GM18508 (cell line): ENCODE measurements at regions not wholly inside any gene's neighbourhood (a gene's known extent, or its start where the extent isn't known, plus 50 kb on each side); places are given as distances from the start of the nearest gene placed in this dataset.

Experiments used
- ATAC-seq: cut with Tn5 transposase; IDR thresholded peaks from one replicate; pipeline ENCODE4 v1.9.1; 2021; ENCODE audit warnings: moderate number of reproducible peaks; ENCODE audit not compliant: insufficient read depth, unreplicated experiment

DNA sequence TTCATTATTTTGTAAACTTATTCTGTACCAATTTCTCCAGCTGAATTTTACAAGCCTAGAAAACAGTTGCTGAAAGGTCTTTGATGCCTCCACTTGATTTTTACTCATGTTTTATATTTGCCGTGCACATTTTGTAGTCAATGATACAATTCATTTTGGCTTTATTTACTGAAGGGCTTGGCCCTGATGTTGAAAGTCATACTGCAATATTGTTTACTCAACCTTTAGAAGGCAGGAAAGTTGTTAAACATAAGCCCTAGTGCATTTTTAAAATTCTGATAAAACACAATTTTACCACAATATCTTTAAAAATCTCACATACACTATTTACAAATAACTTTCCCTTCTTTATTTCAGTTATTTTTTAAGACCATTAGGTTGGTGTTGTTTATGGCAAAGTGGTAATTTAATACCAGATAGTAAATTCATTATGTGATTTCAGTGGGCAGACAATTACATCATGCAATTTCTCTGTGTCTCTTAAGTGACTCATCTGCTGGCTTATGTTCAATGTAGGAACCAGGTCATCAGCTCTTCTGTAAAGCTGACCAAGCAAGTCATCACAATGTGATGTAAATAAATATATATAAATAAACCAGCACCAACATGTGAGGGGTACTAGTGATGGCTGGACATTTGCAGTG, 121.1 kb upstream of the SLC35B3 start:
- ATAC-seq, result no peak

DNA sequence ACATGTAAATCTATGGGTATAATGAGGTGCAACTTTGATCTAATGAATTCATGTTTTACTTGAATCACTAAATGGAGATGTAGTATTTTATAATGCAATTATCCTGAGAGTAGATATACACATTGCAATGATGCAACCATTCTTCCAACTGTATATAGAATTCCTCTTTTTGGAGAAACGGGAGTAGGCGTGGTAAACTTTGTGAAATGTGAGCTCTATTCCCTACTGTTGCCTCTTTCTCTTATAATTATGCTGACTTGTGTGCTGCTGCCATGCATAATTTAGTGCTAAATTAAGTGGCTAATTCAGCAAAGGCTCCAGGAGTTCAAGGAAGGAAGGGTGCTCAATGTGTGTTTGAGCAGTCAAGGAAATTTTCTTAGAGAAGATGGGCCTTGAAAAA, 116.6 kb upstream of the SLC35B3 start:
- no peak for ATAC-seq

DNA sequence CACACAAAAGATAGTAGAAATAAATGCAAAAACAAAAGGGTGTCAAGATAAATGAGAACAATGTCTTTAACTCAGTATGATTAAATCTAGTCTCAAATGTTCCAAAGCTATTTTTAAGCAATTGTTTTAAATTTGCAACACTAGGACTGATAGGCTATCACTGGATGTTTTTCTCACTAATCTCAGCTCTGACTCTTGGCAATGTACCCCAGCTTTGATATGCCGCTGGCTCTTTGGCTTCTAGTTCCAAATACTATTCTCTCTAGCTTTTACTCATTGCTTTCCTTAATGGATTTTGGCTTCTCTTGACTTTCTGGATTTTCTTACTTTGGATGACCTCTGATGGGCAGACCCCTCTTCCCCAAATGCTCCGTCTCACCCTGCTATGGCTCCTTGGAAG, 116.0 kb upstream of the SLC35B3 start:
- no peak for ATAC-seq

DNA sequence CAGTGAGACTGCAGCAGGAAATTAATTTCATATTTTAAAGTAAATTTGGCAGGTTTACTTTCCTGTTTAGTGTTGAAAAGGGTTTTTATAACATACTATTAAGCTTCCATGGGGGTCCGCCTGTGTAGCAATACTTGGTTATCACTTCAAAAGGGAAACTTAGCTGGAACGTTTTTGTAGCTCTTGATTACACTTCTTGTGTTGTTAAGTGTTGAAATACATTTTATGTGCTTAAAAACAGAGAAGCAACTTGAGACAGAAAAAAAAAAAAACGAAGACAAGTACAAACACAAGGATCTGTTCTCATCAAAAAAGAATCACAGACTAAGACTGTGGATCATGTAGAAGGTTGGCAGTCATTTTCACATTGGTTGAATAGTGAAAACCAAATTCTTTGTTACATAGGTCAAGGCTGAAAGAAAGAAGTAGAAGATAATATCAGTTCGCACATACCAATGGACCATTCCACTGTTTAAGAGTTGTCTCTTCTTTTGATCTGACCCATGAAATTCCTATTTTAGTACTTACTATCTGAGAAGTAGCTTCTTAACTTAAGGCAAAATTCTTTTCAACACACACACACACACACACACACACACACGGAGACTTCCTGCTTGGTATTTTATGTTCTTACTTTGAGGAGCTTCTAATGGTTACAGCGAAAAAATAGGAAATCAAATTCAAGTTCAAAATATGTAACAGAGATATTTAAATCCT, 113.9 kb upstream of the SLC35B3 start:
- ATAC-seq, result no peak

DNA sequence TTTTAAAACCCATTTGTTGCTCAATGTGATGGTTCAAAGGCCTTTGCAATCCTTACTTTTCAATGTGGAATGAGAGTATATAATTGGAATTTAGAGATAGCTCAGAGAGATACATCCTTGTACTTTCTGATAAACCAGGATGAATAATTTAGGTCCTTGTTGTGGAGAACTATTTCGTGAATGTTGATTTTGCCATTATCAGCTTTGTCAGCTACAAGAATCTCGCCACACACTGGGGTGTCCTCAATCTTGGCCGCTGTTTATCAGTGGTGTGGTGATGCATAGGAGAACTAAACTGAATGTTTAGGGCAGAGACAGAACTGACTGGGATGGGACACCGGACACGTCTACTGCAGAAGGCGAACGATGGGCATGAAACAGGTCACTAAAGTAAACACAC, 111.2 kb upstream of the SLC35B3 start:
- ATAC-seq, result no peak

DNA sequence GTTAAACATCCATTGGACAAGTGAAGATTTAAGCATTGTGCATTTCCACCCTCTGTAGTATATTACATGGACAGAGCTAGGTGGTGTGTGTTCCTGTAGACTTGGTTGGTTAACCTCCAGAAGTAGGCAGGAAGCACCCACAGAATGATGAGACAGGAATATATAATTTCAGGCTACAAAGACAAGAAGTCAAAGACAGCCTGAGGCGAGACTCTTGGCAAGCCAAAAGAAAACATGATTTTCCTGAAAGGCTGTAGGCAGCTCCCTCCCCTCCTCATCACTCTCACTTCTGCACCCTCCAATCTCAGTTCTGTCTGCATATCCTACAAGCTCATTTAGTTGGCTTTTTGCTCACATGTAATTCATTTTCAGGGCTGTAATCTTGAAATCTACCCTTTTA, 110.0 kb upstream of the SLC35B3 start:
- no peak for ATAC-seq

DNA sequence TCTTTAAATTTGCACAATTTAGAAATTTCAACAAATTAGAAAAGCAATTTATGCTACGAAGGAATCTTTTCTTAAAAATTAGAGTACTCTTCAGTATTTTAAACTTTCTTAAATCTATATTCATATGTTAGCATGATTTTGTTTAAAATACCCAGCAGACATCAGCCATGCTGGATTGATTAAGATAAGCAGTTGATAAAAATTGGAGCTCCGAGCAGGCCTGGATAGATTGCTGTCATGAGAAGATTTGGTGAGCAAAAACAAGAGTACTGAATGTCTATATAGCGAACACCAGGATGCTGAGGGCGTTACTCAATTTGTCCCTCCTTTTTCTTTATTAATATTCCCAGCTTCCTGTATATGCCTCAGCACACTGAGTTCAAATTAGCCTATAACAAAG, 108.4 kb upstream of the SLC35B3 start:
- ATAC-seq, result no peak

DNA sequence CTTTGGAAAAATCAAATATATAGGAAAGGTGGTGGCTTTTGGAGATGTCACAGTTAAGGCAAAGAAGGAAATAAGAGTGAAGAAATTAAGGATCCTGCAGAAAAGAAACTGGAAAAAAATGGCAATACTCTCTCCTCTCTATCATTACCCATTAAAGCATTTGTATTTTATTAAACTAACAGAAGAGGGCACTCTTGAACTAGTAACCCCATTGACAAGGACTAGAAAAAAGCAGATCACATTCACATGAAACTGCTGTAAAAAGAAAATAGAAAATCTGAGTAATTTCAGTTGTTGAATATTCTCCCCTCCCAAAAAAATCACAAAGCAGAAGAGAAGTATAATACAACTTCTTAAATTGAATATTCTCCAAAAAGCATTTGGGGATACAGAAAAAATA, 104.1 kb upstream of the SLC35B3 start:
- no peak for ATAC-seq

DNA sequence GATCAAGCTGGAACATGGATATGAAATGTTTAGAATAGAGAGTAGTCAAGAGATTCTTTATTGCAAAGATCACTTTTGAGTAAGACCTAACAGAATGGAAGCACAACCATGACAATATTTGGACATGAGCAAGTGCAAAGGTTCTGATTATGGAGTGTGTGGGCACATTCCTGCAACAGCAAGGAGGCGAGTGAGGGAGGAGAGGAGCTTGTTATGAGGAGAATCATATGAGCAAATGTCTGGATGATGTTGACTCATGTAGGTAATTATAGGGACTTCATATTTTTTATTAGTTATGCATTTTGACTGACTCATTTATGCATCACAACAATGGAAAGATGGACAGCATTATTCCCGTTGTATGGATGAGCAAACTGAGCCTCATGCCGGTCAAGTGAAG, 100.8 kb upstream of the SLC35B3 start:
- no peak for ATAC-seq

DNA sequence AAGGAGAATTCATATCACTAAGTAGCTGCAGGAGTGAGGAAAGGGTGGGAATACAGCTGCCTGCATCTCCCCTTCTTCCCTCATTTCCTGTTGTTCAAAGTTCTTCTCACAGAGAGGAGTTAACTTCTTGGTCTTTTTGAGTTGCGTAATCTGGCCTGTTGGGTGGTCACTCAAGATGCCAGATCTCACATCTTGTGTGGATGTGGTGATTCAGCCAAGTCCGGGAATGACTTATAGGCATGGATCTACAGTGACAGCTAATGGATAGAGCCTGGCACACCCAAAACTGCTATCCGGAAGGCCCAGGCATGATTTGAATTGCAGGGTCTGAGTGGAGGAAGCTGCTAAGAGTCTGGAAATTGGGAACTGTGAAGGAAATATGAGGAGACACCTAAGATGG, 100.2 kb upstream of the SLC35B3 start:
- no peak for ATAC-seq

DNA sequence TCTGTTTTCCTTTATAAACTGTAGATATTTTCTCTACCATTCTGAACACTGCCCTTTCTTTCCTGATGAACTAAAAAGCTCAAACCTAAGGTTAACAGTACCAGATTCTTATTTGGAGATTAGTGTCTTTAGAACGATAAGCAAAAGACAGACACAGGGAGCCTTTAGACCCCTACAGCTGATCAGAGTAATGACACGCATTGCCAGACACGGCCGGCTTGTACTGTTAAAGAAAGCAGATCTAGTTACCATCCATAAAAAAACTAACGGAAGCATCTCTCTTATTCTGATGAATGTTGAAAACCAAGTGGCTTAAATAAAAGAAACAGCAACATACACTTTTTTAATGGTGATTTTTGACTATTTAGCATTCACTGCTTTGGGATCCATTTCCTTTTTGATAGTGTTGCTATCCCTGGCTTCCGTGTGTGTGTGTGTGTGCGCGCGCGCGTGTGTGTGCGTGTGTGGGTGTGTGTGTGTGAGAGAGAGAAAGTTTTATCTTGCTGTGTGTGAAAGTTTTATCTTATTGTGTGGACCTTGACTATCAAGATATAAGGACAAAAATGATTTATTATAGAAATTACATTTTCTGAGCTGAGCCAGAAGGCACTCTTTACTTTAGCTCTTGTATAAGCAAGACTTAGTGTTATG, 95.6 kb upstream of the SLC35B3 start:
- no peak for ATAC-seq

DNA sequence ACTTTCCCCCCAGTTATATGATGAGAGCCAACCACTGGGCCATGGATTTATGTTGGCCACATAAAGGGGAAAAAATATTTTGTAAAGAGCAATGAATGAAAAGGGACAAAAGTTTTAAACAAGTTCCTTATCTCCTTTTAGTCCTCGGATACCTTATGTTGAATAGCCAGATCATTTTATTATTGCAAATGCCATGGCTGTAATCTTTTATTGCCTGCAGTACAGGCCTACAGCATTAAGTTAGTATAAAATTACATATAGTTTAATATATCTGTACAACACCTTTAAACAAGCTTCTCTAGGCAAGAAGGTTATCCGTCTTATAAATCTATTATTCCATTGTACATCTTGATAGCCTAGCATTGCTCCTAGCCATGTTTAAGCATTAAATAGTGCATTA, 93.9 kb upstream of the SLC35B3 start:
- ATAC-seq, result no peak

DNA sequence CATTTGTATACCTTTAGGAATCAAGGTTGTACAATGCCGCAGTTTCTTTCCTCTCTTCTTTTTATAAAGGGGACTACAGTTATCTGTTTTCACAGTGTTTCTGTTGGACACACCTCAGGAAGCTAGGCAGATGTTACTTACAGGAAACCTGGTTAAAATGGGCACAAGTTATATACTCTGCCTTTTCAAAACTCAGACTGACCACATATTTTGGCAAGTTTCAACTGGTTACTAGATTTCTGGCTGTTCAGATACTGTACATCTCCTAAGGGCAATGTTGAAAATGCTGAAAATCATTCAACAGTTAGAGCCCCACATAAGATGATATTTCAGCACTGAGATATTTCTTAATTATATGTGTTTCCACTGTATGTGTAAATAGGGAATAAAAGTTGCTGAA, 92.5 kb upstream of the SLC35B3 start:
- ATAC-seq, result no peak

DNA sequence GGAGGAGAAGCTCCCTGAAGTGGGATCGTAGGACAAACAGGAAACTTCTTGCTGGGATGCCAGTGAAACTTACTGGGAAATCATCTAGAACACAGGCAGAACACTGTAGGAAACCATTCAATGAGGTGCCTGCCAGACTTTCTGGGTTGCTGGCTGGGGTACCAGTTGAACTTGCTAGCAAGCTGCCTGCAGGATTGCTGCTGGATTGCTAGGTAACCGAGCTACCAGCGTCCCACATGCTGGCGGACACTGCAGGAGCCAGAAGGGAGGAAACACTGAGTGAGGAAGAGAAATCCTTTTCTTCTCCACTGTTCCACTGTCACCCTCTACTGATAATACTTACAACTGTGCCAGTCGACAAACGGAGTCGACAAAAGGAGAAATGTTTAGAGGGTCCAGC, 91.3 kb upstream of the SLC35B3 start:
- ATAC-seq, result no peak

DNA sequence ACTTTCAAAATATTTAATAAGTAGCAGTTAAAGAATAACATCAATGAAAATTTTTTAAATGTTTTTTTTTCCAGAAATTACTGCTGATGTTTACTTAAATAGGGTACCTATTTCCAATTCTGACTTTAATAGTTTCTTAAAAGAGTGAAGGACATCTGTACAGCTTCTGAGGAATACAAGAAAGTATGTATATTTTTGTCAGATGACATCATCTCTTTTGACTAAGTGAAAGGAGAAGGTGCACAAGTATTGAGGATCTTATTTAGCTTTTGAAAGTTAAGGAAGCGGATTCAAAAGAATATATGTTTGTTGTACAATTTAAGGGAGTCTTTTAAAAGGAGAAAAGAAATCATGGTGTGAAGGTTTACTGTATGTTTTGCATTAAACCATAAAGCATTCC, 90.0 kb upstream of the SLC35B3 start:
- no peak for ATAC-seq

DNA sequence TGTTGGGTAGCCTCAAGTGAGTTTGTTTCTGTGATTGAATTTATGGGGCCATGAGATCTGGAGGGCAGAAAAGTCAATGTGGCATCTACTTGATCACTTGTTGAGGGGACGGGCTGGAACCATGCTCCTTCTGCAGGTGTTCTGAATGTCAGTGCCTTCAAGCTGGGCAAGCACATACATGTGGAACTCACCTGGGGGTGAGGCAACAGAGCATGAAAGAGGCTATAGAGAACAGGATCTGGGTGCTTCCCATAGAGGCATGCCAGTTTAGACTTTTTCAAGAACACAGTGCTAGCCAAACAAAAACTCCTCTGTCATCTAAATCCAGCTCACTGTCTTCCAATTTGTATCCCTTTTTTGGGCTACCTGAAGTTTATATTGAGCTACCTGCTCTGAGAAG, 77.8 kb upstream of the SLC35B3 start:
- ATAC-seq, result no peak

DNA sequence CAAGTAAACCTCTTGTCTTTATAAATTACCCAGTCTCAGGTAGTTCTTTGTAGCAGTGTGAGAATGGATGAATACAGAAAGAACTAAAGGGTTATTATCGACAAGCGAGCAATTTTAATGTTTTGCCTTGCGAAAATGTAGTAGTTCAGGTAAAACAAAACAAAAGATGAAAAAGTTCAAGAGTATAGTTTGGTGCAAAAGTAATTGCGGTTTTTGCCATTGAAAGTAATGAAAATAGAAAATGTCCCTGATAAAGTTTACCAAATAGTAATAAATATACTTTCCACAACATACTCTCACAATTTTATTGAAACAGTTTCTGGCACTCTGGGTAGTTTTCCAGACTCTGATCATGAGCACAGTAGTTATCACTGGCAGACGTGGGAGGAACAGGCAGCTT, 71.9 kb upstream of the SLC35B3 start:
- no peak for ATAC-seq

DNA sequence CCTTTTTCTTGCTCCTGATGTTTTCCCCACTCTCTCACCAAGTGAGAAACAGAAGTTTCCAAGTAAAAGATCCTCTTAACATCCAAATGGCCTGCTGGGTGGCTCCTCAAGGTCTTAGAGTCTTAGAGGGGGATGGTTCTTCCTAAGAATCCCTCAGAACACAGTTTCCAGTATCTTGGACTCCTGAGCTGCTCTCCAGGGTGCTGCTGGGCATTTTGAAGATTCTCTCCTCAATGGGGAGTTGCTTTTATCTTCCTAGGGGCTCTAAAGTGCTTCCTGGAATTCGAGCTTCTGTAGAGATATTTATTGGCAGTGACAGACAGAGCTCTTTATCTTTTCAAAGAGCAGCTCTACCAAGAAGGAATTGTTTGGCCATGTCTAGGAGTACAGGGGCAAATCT, 70.8 kb upstream of the SLC35B3 start:
- ATAC-seq, result no peak

DNA sequence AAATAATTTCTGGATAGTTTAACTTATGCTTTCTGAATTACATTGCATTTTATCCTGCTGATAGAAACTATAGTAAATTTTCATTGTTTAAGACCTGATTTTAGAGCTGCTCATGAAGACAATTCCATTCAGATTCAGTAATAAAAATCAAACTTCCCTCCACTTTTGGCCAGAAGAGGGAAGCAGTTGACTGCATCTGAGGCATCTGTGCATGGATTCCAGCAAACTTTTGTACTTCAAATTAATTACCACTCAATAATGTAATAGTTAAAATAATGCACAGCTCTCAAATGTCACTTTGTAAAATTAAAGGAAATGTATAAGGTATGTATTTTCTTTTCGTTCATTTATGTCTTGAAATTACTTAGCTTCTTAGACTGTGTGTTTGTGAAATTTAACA, 64.2 kb upstream of the SLC35B3 start:
- no peak for ATAC-seq

DNA sequence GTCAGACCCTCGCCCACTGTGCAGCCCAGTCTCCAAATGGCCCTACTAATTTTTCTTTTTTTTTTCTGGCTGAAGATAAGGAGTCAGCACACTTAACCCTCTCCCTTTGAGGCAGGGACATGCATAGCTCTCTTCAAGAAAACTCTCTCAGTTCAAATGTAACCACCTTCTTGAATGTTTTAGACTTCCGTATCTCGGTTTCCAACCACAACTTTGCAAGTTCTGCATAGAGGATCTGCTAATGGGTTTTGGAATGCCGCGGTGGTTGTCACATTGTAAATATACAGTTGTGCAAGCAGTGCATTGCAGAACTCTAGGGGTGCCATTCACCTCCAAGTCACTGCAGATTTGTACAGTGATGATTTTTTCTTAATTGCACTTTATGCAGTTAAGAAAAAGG, 59.4 kb upstream of the SLC35B3 start:
- ATAC-seq, result no peak

DNA sequence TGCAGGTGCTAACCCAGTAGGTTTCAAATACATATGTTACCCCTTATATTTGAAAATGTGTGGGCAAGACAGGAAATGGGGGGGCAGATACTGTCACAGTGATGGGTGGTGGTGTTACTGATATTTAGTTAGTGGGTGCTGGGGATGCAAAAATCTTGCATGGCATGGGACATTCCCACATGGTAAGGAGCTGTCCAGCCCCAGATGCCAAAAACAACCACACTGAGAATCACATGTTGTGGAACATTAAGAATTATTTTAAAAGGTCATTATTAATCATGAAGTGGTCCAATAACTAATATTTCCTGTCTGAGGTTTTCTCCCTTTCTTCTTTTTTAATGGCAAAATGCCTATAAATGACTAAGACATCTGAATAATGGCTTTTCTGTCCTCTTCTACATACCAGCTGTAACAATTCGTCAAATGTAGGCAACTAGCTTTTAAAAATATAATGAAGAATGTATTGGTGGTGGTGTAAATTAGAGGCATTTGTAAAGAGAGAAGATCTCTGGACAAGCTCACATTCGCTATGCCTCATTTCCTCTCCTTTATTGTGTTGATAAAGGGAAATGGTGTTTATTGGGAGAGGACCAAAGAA, 57.3 kb upstream of the SLC35B3 start:
- no peak for ATAC-seq
